Suprapubic skin (tissue), 3 donors: ENCODE measurements at regions not wholly inside any gene's neighbourhood (a gene's known extent, or its start where the extent isn't known, plus 50 kb on each side); places are given as distances from the start of the nearest gene placed in this dataset.

Source experiments
- EP300 ChIP-seq: sonication (generic); formaldehyde crosslinking; IDR thresholded peaks from one replicate; pipeline ENCODE4 v1.6.1; 2017; ENCODE audit warnings: antibody characterized with exemption
- POLR2A ChIP-seq, 2 donors: fragments of 450-650 bp; IDR thresholded peaks; one replicate each; pipeline ENCODE4 v1.6.1; 2017; ENCODE audit warnings: antibody characterized with exemption in 2 of 2, mild to moderate bottlenecking in 2 of 2, moderate library complexity in 2 of 2
- TF ChIP-seq, protein P1 (sequence below), 2 donors: fragments of 200-600 bp in 1 of 2; fragments of 450-650 bp in 1 of 2; sonication (generic) in 1 of 2; IDR thresholded peaks; one replicate each; pipeline ENCODE4 v1.5.1; 2016 to 2019; ENCODE audit warnings: antibody characterized with exemption in 2 of 2, mild to moderate bottlenecking in 1 of 2, moderate library complexity in 1 of 2

DNA sequence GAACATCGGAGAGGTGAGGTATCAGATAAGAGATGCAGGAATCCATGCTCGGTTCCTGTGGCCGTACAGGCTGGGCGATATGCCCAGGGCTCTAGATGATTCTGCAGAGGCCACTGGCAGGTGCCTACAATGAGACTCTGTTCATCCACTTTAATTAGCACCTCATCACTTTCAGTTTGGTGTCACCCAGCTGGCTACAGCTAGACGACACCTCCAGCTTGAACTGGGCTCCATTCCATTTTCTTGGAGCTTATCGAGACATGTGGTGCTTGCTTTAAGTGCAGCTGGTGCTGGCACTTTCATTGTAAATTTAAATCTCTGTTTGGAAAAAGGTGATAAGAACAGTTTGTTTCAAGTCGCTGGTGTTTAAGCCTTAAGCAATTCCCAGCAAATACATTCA, 322.5 kb upstream of the ADGRL2 start:
- TF ChIP-seq, protein P1, sequence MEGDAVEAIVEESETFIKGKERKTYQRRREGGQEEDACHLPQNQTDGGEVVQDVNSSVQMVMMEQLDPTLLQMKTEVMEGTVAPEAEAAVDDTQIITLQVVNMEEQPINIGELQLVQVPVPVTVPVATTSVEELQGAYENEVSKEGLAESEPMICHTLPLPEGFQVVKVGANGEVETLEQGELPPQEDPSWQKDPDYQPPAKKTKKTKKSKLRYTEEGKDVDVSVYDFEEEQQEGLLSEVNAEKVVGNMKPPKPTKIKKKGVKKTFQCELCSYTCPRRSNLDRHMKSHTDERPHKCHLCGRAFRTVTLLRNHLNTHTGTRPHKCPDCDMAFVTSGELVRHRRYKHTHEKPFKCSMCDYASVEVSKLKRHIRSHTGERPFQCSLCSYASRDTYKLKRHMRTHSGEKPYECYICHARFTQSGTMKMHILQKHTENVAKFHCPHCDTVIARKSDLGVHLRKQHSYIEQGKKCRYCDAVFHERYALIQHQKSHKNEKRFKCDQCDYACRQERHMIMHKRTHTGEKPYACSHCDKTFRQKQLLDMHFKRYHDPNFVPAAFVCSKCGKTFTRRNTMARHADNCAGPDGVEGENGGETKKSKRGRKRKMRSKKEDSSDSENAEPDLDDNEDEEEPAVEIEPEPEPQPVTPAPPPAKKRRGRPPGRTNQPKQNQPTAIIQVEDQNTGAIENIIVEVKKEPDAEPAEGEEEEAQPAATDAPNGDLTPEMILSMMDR (IDR thresholded peaks at IDR 0.05), result no peak
- no peak for TF ChIP-seq EP300
- no peak for TF ChIP-seq POLR2A (IDR thresholded peaks at IDR 0.05)
